HCT116 (cell line): ENCODE measurements at regions not wholly inside any gene's neighbourhood (a gene's known extent, or its start where the extent isn't known, plus 50 kb on each side); places are given as distances from the start of the nearest gene placed in this dataset.

Source experiments
- ATAC-seq: fragments of 200-7000 bp; cut with Tn5 transposase; 2 replicates; pipeline ENCODE4 v1.9.1; 2020; ENCODE audit warnings: mild to moderate bottlenecking, moderate library complexity
- BruUV-seq: library from RNA; stranded (reverse); fragments of 400-500 nt; replicated peaks from 2 replicates; lab custom pipeline; 2021; lab: Mats Ljungman, UMichigan
- CTCF ChIA-PET: fragments of 300-600 bp; sonication (Branson Sonifier 250); formaldehyde crosslinking; loops from one replicate; lab custom pipeline; 2021; ENCODE audit warnings: antibody characterized with exemption; lab: Charles Lee
- POLR2A ChIA-PET: fragments of 300-600, 350-600 bp; sonication (Branson Sonifier 250); formaldehyde crosslinking; loops from one replicate; lab custom pipeline; 2021; ENCODE audit warnings: antibody characterized with exemption; lab: Charles Lee
- RAD21 ChIA-PET, 2 experiments: fragments of 300-600 bp; sonication (Branson Sonifier 250); formaldehyde crosslinking; loops; one replicate each; lab custom pipeline; 2023; ENCODE audit warnings: low total read pairs in 2 of 2; ENCODE audit not compliant: uncharacterized antibody in 2 of 2, unreplicated experiment in 2 of 2, low non-redundant PET in 1 of 2; lab: Charles Lee
- DNase-seq: peaks from one replicate; pipeline ENCODE4 v3.0.0-alpha.2; 2010; ENCODE audit warnings: low read depth, low spot score
- H2AFZ ChIP-seq: fragments of 200-600 bp; shearing (Covaris generic), sonication (generic); 2 replicates; pipeline ENCODE4 v1.6.1; 2017; ENCODE audit warnings: low read depth, mixed run types, mixed read lengths, antibody characterized with exemption, low read length; ENCODE audit not compliant: poor library complexity, severe bottlenecking
- H3K27ac ChIP-seq: 2 replicates; pipeline ENCODE4 v1.5.1; 2012; ENCODE audit warnings: low read depth, low read length
- H3K27me3 ChIP-seq: fragments of 200-600 bp; sonication (generic); 2 replicates; pipeline ENCODE4 v1.6.1; 2016; ENCODE audit warnings: mixed run types, low read length, mixed read lengths; ENCODE audit not compliant: insufficient read depth
- H3K36me3 ChIP-seq, 2 experiments: fragments of 200-500 bp in 1 of 2; fragments of 200-600 bp in 1 of 2; sonication (Bioruptor generic) in 1 of 2; sonication (generic) in 1 of 2; 2 replicates each; pipeline versions ENCODE4 v1.5.1 to v1.6.1; 2014 to 2016; ENCODE audit warnings: low read length in 2 of 2, inconsistent platforms in 1 of 2, mixed read lengths in 1 of 2, mixed run types in 1 of 2; ENCODE audit not compliant: insufficient read depth in 2 of 2, control insufficient read depth in 1 of 2
- H3K4me1 ChIP-seq, 2 experiments: fragments of 200-600 bp in 1 of 2; sonication (generic) in 1 of 2; 2 replicates each; pipeline versions ENCODE4 v1.5.1 to v1.6.1; 2012 to 2017; ENCODE audit warnings: low read length in 2 of 2, inconsistent platforms in 1 of 2, mild to moderate bottlenecking in 1 of 2, mixed read lengths in 1 of 2, mixed run types in 1 of 2, moderate library complexity in 1 of 2; ENCODE audit not compliant: insufficient read depth in 2 of 2, control insufficient read depth in 1 of 2
- H3K4me2 ChIP-seq: fragments of 200-600 bp; sonication (generic); 2 replicates; pipeline ENCODE4 v1.6.1; 2017; ENCODE audit warnings: mixed run types, low read length, mixed read lengths
- H3K4me3 ChIP-seq, 2 experiments: fragments of 200-600 bp in 1 of 2; sonication (generic) in 1 of 2; replicated peaks in 1 of 2; 2 replicates each; pipeline ENCODE4 v1.5.1; 2011 to 2016; ENCODE audit warnings: low read length in 2 of 2, control low read depth in 1 of 2, low read depth in 1 of 2, mild to moderate bottlenecking in 1 of 2, mixed read lengths in 1 of 2, mixed run types in 1 of 2
- H3K79me2 ChIP-seq: fragments of 200-600 bp; sonication (generic); 2 replicates; pipeline ENCODE4 v1.6.1; 2017; ENCODE audit warnings: mild to moderate bottlenecking, mixed run types, low read length, moderate library complexity, mixed read lengths; ENCODE audit not compliant: insufficient read depth
- H3K9ac ChIP-seq: fragments of 200-600 bp; sonication (generic); 2 replicates; pipeline ENCODE4 v1.6.1; 2016; ENCODE audit warnings: low read length, mixed read lengths
- H3K9me2 ChIP-seq: fragments of 200-600 bp; sonication (generic), shearing (Covaris generic); 2 replicates; pipeline ENCODE4 v1.6.1; 2017; ENCODE audit warnings: mixed run types, mild to moderate bottlenecking, moderate library complexity; ENCODE audit not compliant: insufficient read depth
- H3K9me3 ChIP-seq, 2 experiments: fragments of 200-500 bp in 1 of 2; fragments of 200-600 bp in 1 of 2; sonication (Bioruptor generic) in 1 of 2; sonication (generic) in 1 of 2; 2 replicates each; pipeline ENCODE4 v1.6.1; 2014 to 2017; ENCODE audit warnings: low read length in 2 of 2, mixed read lengths in 2 of 2, inconsistent platforms in 1 of 2, low read depth in 1 of 2, mild to moderate bottlenecking in 1 of 2, mixed run types in 1 of 2, moderate library complexity in 1 of 2; ENCODE audit not compliant: control insufficient read depth in 1 of 2, insufficient read depth in 1 of 2
- H4K20me1 ChIP-seq: fragments of 200-600 bp; sonication (generic), shearing (Covaris generic); 2 replicates; pipeline ENCODE4 v1.6.1; 2017; ENCODE audit warnings: mixed run types, mild to moderate bottlenecking, moderate library complexity; ENCODE audit not compliant: insufficient read depth
- CBX3 ChIP-seq: IDR thresholded peaks from 2 replicates; pipeline ENCODE4 v1.6.1; 2012; ENCODE audit warnings: low read depth
- EZH2phosphoT487 ChIP-seq: fragments of 200-600 bp; IDR thresholded peaks from 2 replicates; pipeline ENCODE4 v1.6.1; 2018; ENCODE audit warnings: antibody characterized with exemption, borderline replicate concordance
- POLR2A ChIP-seq: IDR thresholded peaks from 2 replicates; pipeline ENCODE4 v1.7.0; 2011; ENCODE audit warnings: borderline replicate concordance; ENCODE audit not compliant: insufficient read depth, insufficient read length; ENCODE audit errors: extremely low read depth
- SP1 ChIP-seq: IDR thresholded peaks from 2 replicates; pipeline ENCODE4 v1.6.1; 2012; ENCODE audit warnings: low read depth
- TCF7L2 ChIP-seq: IDR thresholded peaks from 2 replicates; pipeline ENCODE4 v1.7.0; 2011; ENCODE audit warnings: borderline replicate concordance, inconsistent platforms; ENCODE audit not compliant: insufficient read depth, insufficient read length; ENCODE audit errors: extremely low read depth
- YY1 ChIP-seq: IDR thresholded peaks from 2 replicates; pipeline ENCODE4 v1.6.1; 2011; ENCODE audit warnings: low read length, low read depth, moderate library complexity, mild to moderate bottlenecking; ENCODE audit not compliant: insufficient replicate concordance; ENCODE audit errors: extremely low read depth
- intact Hi-C: fragments of 100-400 bp; cut with micrococcal nuclease; formaldehyde crosslinking; loops from 2 replicates; pipeline ENCODE4 v1.10.0; 2022
- TF ChIP-seq, protein P1 (sequence below): IDR thresholded peaks from 2 replicates; pipeline ENCODE4 v1.6.1; 2012; ENCODE audit warnings: low read depth

DNA sequence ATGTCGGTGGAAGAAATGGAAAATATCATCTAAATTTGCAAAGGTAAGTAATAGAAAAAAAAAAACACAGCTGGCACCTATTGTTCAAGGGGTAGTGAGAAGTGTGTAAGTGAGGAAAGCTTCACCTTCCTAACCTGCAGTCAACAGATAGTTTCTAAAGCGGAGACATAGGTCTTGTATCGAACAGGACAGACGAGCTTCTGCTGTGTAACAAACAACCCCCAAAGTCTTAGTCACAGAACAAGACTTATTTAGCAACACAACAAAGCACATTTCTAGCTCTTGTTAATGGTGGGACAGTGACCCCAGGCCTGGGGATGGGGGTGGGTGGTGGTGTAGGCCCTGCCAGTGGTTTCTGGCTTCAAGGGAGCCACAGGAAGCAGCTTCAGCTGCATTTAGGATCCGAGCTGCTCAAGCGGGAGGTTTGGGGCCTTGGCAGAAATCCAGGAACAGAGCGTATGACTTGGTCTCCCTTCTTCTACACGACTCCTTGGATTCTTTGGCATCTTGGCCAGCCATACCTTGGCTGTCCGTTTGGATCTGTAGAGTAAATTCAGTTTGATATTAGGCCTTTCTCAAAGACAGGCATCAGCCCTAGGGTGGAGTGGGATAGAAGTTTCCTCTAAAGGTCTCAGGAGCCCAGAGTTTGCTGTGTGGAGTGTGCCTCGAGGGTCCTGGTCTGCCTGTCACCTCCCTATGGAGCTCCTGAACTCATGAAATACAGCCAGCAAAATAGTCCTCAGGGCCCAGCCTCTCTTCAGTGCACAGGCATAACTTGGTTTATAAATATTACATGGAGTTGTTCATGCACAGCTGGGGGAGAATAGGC lies 56.9 kb upstream of the SHH start:
- Histone ChIP-seq H3K9me3 (no peaks in the 10 kb centered on the region; a peak in 1 of 4 replicates), H3K27ac (no peak overlapping the region), H3K9ac (no peak overlapping the region), H4K20me1 (no peaks in the 10 kb centered on the region), H3K36me3 (no peaks in the 10 kb centered on the region), H2AFZ (no peak overlapping the region), H3K9me2 (no peaks in the 10 kb centered on the region), H3K4me3 (no peak overlapping the region), H3K4me1 (no peaks in the 10 kb centered on the region), H3K27me3 (no peaks in the 10 kb centered on the region), H3K79me2 (no peaks in the 10 kb centered on the region), H3K4me2 (no peak overlapping the region)
- ATAC-seq (no peak), DNase-seq (no peak)
- ChIA-PET CTCF (no interaction called here), POLR2A (no interaction called here), RAD21 (no interaction called here)
- no TSS peak for BruUV-seq
- TF ChIP-seq SP1 (no peak), CBX3 (no peak), TCF7L2 (no peak), EZH2phosphoT487 (no peak), YY1 (no peak), POLR2A (no peak)
- TF ChIP-seq, protein P1, sequence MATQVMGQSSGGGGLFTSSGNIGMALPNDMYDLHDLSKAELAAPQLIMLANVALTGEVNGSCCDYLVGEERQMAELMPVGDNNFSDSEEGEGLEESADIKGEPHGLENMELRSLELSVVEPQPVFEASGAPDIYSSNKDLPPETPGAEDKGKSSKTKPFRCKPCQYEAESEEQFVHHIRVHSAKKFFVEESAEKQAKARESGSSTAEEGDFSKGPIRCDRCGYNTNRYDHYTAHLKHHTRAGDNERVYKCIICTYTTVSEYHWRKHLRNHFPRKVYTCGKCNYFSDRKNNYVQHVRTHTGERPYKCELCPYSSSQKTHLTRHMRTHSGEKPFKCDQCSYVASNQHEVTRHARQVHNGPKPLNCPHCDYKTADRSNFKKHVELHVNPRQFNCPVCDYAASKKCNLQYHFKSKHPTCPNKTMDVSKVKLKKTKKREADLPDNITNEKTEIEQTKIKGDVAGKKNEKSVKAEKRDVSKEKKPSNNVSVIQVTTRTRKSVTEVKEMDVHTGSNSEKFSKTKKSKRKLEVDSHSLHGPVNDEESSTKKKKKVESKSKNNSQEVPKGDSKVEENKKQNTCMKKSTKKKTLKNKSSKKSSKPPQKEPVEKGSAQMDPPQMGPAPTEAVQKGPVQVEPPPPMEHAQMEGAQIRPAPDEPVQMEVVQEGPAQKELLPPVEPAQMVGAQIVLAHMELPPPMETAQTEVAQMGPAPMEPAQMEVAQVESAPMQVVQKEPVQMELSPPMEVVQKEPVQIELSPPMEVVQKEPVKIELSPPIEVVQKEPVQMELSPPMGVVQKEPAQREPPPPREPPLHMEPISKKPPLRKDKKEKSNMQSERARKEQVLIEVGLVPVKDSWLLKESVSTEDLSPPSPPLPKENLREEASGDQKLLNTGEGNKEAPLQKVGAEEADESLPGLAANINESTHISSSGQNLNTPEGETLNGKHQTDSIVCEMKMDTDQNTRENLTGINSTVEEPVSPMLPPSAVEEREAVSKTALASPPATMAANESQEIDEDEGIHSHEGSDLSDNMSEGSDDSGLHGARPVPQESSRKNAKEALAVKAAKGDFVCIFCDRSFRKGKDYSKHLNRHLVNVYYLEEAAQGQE, result no peak
- intact Hi-C loops, result no loop called here
